ENCODE measurements at regions not wholly inside any gene's neighbourhood (a gene's known extent, or its start where the extent isn't known, plus 50 kb on each side); places are given as distances from the start of the nearest gene placed in this dataset.
A peak's percentile ranks its signal among the peaks of the same experiment; 100 is the strongest.

- DNase-seq = peak in 1 of 2 donors; percentile 65
These were observed 74.6 kb upstream of the PARP11 start for GRCh38 chr12:3947781-3948180.

DNA sequence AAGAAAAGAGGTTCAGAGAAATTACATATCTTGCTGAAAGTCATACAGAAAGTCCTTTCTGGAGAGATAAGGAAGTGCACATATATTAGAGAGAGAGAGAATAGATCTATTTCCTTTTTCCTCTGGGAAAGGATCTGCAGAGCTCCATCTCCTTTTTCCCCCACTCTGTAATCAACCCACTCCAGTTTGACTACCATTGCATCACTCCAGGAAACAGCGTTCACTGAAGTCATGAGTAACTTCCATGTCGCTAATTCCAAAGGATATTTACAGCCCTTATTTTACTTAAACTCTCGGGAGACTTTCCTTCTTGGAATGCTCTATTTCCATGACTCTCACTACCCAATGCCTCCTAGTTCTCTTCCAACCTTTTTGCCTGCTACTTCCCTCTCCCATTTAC, 72.5 kb upstream of the PARP11 start:
- DNase-seq = no peak

GRCh38 chr12:3944620-3945019, 71.4 kb upstream of the PARP11 start:
- DNase-seq = no peak

GRCh38 chr12:3938042-3938544, 64.9 kb upstream of the PARP11 start:
- no peak for DNase-seq

DNA sequence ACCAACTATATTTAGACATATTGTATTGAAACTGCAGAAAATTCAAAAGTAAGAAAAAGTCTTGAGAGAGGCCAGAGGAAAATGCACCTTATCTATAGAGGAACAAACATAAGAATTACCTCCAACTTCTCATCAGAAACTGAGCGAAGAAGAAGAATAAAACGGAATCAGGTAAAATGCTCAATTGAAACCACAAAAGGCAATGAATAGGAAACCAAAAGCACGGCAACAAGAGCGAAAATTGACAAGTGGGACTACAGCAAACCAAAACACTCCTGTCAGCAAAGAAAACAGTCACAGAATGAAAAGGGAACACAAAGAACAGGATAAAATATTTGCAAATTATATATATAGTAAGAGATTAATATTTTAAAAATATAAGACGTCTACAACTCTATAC, 61.9 kb upstream of the PARP11 start:
- DNase-seq = peak in 1 of 2 donors; percentile 43

- DNase-seq = no peak
These were observed 60.6 kb upstream of the PARP11 start for GRCh38 chr12:3933819-3934192.

DNA sequence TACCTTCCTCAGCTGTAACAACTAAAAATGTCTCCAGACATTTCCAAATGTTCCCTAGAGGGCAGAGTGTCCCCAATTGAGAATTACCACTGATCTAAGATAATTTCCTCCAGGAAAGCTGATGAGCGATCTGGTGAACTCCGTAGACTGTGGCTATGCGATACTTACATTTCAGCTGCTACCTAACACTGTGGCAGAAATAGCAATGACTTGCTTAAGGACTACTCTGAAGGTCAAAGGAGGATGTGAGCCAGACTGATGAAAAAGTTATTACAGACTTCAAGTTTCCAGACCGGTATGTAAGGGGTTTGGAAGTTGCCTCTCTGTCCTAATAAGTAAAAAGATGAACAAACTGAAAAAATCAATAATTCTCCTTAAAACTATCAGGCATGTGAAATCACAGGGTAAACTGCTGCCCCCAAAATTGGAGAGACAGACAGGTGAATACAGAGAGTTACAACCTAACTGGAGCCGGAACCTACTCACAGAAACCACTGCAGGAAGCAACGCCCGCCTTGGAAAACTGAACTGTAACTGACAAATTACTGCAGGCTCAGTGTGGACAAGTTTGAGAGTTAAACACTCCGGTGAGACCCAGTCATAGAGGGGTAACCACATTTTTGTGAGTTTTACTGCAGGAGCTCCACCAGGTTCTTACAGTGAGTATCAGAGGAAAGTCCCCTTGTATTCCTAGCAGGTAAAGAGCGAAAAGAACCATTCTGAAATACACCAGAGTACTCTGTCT, 60.0 kb upstream of the PARP11 start:
- DNase-seq = no peak

DNA sequence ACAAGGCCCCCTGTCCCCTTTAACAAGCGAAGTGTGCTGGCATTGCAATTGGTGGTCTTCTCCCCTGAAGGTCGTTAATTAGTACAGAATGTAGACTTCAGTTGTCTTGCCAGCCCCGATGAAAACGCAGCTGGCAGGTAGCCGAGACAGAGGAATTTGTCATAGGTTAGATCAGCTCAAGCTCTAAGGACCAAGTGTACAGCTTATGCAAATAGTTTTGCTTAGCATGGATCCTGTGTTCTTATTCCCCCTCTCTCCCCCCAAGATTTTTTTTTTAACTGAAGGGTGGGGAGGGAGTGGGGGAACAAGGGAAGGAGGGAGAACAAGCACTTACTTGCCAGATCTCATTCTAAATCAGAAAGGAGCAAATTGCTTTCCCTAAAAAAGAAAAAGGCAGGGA, 58.6 kb upstream of the PARP11 start:
- DNase-seq = no peak

GRCh38 chr12:3931206-3931605, 58.0 kb upstream of the PARP11 start:
- DNase-seq = peak in 1 of 2 donors; percentile 29

- DNase-seq = no peak
These were observed 56.8 kb upstream of the PARP11 start for GRCh38 chr12:3929875-3930615.

DNA sequence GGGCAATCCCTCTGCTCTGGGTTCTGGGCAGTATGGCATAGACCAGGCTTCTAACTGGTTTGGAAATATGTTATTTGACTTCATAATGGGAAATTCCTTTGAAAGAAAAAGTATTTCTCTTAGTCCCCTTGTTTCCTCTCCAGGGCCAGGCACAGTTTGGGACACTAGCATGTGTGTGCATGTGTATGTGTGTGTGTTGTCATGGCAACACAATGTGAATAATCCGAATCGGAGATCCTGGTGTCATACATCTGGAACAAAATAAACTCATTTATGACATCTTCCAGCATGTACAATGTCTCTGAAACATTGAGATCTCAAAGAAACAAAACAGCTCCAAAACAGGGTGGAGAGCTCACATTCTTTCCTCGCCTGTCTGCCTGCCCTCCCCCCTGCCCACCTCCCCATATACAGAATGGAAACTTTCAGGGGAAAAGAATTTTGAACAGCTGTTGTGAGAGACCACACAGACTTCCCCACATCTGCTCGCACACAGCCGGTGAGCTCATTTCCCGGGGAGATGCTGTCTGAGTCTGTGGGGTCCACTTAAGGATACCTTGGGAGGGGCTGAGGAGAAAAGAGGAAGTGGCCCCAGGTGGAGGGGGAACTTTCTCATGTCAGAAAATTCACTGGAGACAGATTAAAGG, 55.5 kb upstream of the PARP11 start:
- DNase-seq = no peak

- no peak for DNase-seq
These were observed 52.4 kb upstream of the PARP11 start for GRCh38 chr12:3925621-3926020.

GRCh38 chr12:3924761-3925160, 51.6 kb upstream of the PARP11 start:
- DNase-seq = no peak

DNA sequence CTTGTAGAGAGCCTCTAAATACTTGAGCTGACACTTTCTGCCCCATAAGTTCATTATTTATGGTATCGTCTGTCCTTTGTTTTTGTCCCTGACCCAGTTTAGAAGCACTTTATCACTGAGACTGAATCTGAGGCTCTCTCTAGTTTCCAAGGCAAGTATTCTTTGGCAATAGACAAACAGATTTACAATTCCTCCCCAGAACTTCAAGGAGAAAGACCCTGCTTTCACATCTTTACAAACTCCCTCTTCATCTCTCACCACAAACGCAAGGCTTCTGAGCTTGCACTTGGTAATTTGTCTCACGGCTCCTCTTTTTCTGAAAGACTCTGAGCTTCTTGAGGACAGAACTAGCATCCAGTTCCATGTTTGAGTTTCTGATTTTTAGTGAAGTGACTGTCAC, 49.8 kb upstream of the PARP11 start:
- no peak for DNase-seq

Measured in CD4-positive, alpha-beta T cell treated with Interleukin-1 beta for 1 hour (primary cell).